ENCODE measurements at regions not wholly inside any gene's neighbourhood (a gene's known extent, or its start where the extent isn't known, plus 50 kb on each side); places are given as distances from the start of the nearest gene placed in this dataset.

GRCh38 chr2:47277987-47278386 is 91.1 kb upstream of the EPCAM start:
- peaks cover 8% of the 10 kb centered on the region for H3K27me3 Mint-ChIP-seq (ENCODE audit: low read depth, poor library complexity)
- no peak overlapping the region for H3K27ac Mint-ChIP-seq
- no peak for TF ChIP-seq CTCF (IDR thresholded peaks at IDR 0.05)
- peaks cover 10% of the 10 kb centered on the region for H3K9me3 Mint-ChIP-seq
- H3K4me3 Mint-ChIP-seq: no peak overlapping the region
- peaks cover 9% of the 10 kb centered on the region for H3K36me3 Mint-ChIP-seq (ENCODE audit: low read depth)
- peaks cover 14% of the 10 kb centered on the region for H3K4me1 Mint-ChIP-seq
- no peak for DNase-seq

- peaks cover 8% of the 10 kb centered on the region for H3K27me3 Mint-ChIP-seq (ENCODE audit: low read depth, poor library complexity)
- H3K4me3 Mint-ChIP-seq: no peak overlapping the region
- H3K9me3 Mint-ChIP-seq: peaks cover 3% of the 10 kb centered on the region
- DNase-seq: no peak
- TF ChIP-seq CTCF (IDR thresholded peaks at IDR 0.05): no peak
- H3K4me1 Mint-ChIP-seq: peaks cover 14% of the 10 kb centered on the region
- peaks cover 1% of the 10 kb centered on the region for H3K36me3 Mint-ChIP-seq (ENCODE audit: low read depth)
- H3K27ac Mint-ChIP-seq: no peak overlapping the region
Observed at GRCh38 chr2:47277187-47277586, 91.9 kb upstream of the EPCAM start.

GRCh38 chr2:47276061-47276460 is 93.0 kb upstream of the EPCAM start:
- TF ChIP-seq CTCF (IDR thresholded peaks at IDR 0.05): no peak
- DNase-seq: no peak
- Mint-ChIP-seq H3K4me1 (peaks cover 24% of the 10 kb centered on the region), H3K9me3 (no peaks in the 10 kb centered on the region), H3K4me3 (no peak overlapping the region), H3K27me3 (ENCODE audit: low read depth, poor library complexity) (peaks cover 8% of the 10 kb centered on the region), H3K27ac (no peak overlapping the region), H3K36me3 (ENCODE audit: low read depth) (no peaks in the 10 kb centered on the region)

GRCh38 chr2:47274054-47274782 is 94.9 kb upstream of the EPCAM start:
- no peaks in the 10 kb centered on the region for H3K36me3 Mint-ChIP-seq (ENCODE audit: low read depth)
- DNase-seq: no peak
- H3K9me3 Mint-ChIP-seq: no peaks in the 10 kb centered on the region
- H3K27me3 Mint-ChIP-seq (ENCODE audit: low read depth, poor library complexity): peaks cover 8% of the 10 kb centered on the region
- no peak overlapping the region for H3K4me3 Mint-ChIP-seq
- no peak overlapping the region for H3K27ac Mint-ChIP-seq
- peaks cover 37% of the 10 kb centered on the region for H3K4me1 Mint-ChIP-seq
- no peak for TF ChIP-seq CTCF (IDR thresholded peaks at IDR 0.05)

- no peak for TF ChIP-seq CTCF (IDR thresholded peaks at IDR 0.05)
- Mint-ChIP-seq H3K9me3 (no peaks in the 10 kb centered on the region), H3K4me3 (no peak overlapping the region), H3K27me3 (ENCODE audit: low read depth, poor library complexity) (peaks cover 8% of the 10 kb centered on the region), H3K27ac (no peak overlapping the region), H3K36me3 (ENCODE audit: low read depth) (no peaks in the 10 kb centered on the region), H3K4me1 (peaks cover 37% of the 10 kb centered on the region)
- DNase-seq: no peak
Observed at GRCh38 chr2:47272905-47273758, 96.0 kb upstream of the EPCAM start.

Data from nephron progenitor cell (in vitro differentiated cells).